HEK293 (cell line): ENCODE measurements at regions not wholly inside any gene's neighbourhood (a gene's known extent, or its start where the extent isn't known, plus 50 kb on each side); places are given as distances from the start of the nearest gene placed in this dataset.

Experiments
- BCL11B ChIP-seq: fragments of 450-650 bp; formaldehyde crosslinking; IDR thresholded peaks from 2 replicates; pipeline ENCODE4 v1.5.1; 2016; ENCODE audit warnings: low read depth, missing biosample characterization, missing genetic modification characterization
- KLF1 ChIP-seq: fragments of 450-650 bp; formaldehyde crosslinking; IDR thresholded peaks from 2 replicates; pipeline ENCODE4 v1.5.1; 2016; ENCODE audit warnings: missing biosample characterization, missing genetic modification characterization
- ZNF324 ChIP-seq: fragments of 450-650 bp; formaldehyde crosslinking; IDR thresholded peaks from 2 replicates; pipeline ENCODE4 v1.5.1; 2016; ENCODE audit warnings: missing biosample characterization, missing genetic modification characterization
- ZNF341 ChIP-seq: fragments of 450-650 bp; formaldehyde crosslinking; IDR thresholded peaks from 2 replicates; pipeline ENCODE4; 2016; ENCODE audit warnings: low read depth, missing biosample characterization, missing genetic modification characterization
- ZNF792 ChIP-seq: fragments of 450-650 bp; formaldehyde crosslinking; IDR thresholded peaks from 2 replicates; pipeline ENCODE4 v1.5.1; 2016; ENCODE audit warnings: missing biosample characterization, missing genetic modification characterization
- TF ChIP-seq, protein P1 (sequence below): fragments of 450-650 bp; formaldehyde crosslinking; IDR thresholded peaks from 2 replicates; pipeline ENCODE4 v1.5.1; 2016; ENCODE audit warnings: missing biosample characterization, missing genetic modification characterization
- TF ChIP-seq, protein P2 (sequence below): fragments of 450-650 bp; formaldehyde crosslinking; IDR thresholded peaks from 2 replicates; pipeline ENCODE4 v1.5.1; 2016; ENCODE audit warnings: missing biosample characterization, missing genetic modification characterization

DNA sequence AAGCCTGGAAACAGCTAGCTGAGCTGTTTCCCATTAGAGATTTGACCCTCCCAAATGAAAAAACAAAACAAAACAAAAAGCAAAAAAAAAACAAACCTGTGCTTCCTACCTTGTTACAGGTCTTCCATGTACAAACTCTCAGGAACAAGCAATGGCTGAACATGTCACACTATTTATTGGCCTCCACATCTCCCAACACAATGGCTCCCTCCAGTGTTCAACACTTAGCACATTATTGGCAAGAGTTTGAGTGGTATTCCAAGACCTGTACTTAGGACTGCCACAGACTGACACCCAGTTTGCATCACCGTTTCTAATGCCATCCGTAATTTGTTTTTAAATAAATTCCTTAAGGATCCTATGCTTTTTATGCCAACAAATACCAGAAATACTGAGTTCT is 195.0 kb upstream of the OLFM3 start:
- TF ChIP-seq ZNF792 (no peak), ZNF324 (no peak), KLF1 (tag by site-specific recombination) (no peak), ZNF341 (tag by site-specific recombination) (no peak), BCL11B (tag by site-specific recombination) (no peak)
- TF ChIP-seq, protein P1, sequence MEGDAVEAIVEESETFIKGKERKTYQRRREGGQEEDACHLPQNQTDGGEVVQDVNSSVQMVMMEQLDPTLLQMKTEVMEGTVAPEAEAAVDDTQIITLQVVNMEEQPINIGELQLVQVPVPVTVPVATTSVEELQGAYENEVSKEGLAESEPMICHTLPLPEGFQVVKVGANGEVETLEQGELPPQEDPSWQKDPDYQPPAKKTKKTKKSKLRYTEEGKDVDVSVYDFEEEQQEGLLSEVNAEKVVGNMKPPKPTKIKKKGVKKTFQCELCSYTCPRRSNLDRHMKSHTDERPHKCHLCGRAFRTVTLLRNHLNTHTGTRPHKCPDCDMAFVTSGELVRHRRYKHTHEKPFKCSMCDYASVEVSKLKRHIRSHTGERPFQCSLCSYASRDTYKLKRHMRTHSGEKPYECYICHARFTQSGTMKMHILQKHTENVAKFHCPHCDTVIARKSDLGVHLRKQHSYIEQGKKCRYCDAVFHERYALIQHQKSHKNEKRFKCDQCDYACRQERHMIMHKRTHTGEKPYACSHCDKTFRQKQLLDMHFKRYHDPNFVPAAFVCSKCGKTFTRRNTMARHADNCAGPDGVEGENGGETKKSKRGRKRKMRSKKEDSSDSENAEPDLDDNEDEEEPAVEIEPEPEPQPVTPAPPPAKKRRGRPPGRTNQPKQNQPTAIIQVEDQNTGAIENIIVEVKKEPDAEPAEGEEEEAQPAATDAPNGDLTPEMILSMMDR = 0 out of 2 replicates have a peak, but pooled peaks have one; percentile 34
- TF ChIP-seq, protein P2, sequence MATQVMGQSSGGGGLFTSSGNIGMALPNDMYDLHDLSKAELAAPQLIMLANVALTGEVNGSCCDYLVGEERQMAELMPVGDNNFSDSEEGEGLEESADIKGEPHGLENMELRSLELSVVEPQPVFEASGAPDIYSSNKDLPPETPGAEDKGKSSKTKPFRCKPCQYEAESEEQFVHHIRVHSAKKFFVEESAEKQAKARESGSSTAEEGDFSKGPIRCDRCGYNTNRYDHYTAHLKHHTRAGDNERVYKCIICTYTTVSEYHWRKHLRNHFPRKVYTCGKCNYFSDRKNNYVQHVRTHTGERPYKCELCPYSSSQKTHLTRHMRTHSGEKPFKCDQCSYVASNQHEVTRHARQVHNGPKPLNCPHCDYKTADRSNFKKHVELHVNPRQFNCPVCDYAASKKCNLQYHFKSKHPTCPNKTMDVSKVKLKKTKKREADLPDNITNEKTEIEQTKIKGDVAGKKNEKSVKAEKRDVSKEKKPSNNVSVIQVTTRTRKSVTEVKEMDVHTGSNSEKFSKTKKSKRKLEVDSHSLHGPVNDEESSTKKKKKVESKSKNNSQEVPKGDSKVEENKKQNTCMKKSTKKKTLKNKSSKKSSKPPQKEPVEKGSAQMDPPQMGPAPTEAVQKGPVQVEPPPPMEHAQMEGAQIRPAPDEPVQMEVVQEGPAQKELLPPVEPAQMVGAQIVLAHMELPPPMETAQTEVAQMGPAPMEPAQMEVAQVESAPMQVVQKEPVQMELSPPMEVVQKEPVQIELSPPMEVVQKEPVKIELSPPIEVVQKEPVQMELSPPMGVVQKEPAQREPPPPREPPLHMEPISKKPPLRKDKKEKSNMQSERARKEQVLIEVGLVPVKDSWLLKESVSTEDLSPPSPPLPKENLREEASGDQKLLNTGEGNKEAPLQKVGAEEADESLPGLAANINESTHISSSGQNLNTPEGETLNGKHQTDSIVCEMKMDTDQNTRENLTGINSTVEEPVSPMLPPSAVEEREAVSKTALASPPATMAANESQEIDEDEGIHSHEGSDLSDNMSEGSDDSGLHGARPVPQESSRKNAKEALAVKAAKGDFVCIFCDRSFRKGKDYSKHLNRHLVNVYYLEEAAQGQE = no peak
